AG04450 (cell line): ENCODE measurements at regions not wholly inside any gene's neighbourhood (a gene's known extent, or its start where the extent isn't known, plus 50 kb on each side); places are given as distances from the start of the nearest gene placed in this dataset.

ENCODE experiments used
- CTCF ChIA-PET: fragments of 300-600, 350-600 bp; formaldehyde crosslinking; extraction: SDS; loops from one replicate; lab custom pipeline; 2022; ENCODE audit warnings: antibody characterized with exemption, inconsistent platforms; lab: Charles Lee
- POLR2A ChIA-PET: fragments of 350-600 bp; formaldehyde crosslinking; extraction: SDS; loops from one replicate; lab custom pipeline; 2021; ENCODE audit warnings: antibody characterized with exemption, inconsistent platforms; lab: Yijun Ruan, JAX
- DNase-seq: peaks from one replicate; pipeline ENCODE4 v3.0.0-alpha.2; 2011; ENCODE audit warnings: low read depth, low spot score
- H3K27ac ChIP-seq: one replicate; pipeline ENCODE4 v1.5.1; 2012; ENCODE audit warnings: low read depth, low read length, control low read depth
- H3K27me3 ChIP-seq: one replicate; pipeline ENCODE4 v1.6.0; 2012; ENCODE audit warnings: low read length; ENCODE audit not compliant: control insufficient read depth, insufficient read depth
- H3K4me3 ChIP-seq: 2 replicates; pipeline ENCODE4 v1.5.1; 2011; ENCODE audit warnings: mild to moderate bottlenecking, low read depth, low read length, control low read depth
- H3K9me3 ChIP-seq: 2 replicates; pipeline ENCODE4 v1.5.1; 2012; ENCODE audit warnings: low read length; ENCODE audit not compliant: control insufficient read depth, insufficient read depth
- TF ChIP-seq, protein P1 (sequence below): IDR thresholded peaks from 2 replicates; pipeline ENCODE4 v1.5.1; 2011; ENCODE audit warnings: low read depth, low read length, control low read depth, inconsistent platforms

DNA sequence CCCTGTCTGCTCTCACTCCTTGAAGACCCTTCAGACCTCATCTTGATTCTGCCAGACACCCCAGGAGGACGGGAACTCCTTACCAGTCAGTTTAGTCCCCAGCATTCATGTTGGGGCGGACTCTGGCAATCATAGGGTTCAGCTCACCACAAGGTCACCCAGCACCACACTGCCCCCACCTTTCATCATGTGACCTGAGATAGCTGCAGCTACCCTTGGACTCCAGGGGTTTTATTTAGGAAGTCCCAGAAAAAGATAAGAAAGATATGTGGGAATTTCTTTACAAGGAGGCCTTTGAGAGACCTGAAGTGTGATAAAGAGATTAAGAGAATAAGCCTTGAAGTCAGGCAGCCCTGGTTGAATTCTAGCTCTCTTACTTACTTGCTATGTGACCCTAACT, 59.8 kb upstream of the NLK start:
- Histone ChIP-seq H3K27me3 (no peaks in the 10 kb centered on the region), H3K27ac (no peak overlapping the region), H3K9me3 (no peaks in the 10 kb centered on the region), H3K4me3 (no peak overlapping the region)
- TF ChIP-seq, protein P1, sequence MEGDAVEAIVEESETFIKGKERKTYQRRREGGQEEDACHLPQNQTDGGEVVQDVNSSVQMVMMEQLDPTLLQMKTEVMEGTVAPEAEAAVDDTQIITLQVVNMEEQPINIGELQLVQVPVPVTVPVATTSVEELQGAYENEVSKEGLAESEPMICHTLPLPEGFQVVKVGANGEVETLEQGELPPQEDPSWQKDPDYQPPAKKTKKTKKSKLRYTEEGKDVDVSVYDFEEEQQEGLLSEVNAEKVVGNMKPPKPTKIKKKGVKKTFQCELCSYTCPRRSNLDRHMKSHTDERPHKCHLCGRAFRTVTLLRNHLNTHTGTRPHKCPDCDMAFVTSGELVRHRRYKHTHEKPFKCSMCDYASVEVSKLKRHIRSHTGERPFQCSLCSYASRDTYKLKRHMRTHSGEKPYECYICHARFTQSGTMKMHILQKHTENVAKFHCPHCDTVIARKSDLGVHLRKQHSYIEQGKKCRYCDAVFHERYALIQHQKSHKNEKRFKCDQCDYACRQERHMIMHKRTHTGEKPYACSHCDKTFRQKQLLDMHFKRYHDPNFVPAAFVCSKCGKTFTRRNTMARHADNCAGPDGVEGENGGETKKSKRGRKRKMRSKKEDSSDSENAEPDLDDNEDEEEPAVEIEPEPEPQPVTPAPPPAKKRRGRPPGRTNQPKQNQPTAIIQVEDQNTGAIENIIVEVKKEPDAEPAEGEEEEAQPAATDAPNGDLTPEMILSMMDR, result no peak
- ChIA-PET CTCF (no interaction called here), POLR2A (no interaction called here)
- DNase-seq, result no peak

DNA sequence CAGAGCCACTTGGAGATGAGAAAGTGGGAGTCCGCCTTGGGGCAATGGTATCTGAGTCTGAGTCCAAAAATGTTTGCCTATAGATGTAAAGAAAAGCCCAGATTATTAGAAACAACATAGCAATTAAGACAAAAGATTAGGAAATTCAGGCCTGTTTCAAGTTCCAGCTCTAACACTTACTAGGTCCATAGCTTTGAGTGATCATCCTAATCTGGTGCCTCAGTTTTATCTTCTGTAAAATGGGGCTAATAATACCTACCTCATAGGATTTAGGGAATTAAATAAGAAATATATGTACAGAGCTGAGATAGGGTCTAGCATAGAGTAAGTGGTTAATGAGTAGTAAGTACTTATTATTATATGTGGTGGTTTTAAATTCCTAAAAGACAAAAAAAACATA, 58.6 kb upstream of the NLK start:
- DNase-seq, result no peak
- Histone ChIP-seq H3K4me3 (no peak overlapping the region), H3K27ac (no peak overlapping the region), H3K27me3 (no peaks in the 10 kb centered on the region), H3K9me3 (no peaks in the 10 kb centered on the region)
- ChIA-PET POLR2A (no interaction called here), CTCF (no interaction called here)
- TF ChIP-seq, protein P1, result no peak

DNA sequence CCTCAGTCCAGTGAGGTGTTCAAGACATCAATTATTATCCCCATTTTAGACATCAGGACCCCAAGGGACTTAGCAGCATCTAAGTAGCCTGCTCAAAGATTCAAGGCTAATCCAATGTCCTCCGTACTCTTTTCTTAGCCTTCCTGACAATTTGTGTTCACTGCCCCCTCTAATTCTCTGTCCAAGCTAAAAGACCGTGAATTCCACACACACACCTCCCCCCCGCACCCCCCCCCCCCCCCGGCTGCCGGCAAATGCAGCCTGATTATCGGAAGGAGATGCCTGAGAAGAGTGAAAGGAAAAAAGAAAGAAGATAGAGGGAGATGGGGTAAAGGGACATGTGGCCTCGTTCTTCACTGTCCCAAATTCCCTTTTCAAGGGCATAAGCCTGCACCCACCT, 58.1 kb upstream of the NLK start:
- H3K27ac ChIP-seq, result no peak overlapping the region
- H3K4me3 ChIP-seq, result no peak overlapping the region
- TF ChIP-seq, protein P1, result no peak
- H3K27me3 ChIP-seq, result no peaks in the 10 kb centered on the region
- DNase-seq, result no peak
- ChIA-PET POLR2A (no interaction called here), CTCF (no interaction called here)
- no peaks in the 10 kb centered on the region for H3K9me3 ChIP-seq

DNA sequence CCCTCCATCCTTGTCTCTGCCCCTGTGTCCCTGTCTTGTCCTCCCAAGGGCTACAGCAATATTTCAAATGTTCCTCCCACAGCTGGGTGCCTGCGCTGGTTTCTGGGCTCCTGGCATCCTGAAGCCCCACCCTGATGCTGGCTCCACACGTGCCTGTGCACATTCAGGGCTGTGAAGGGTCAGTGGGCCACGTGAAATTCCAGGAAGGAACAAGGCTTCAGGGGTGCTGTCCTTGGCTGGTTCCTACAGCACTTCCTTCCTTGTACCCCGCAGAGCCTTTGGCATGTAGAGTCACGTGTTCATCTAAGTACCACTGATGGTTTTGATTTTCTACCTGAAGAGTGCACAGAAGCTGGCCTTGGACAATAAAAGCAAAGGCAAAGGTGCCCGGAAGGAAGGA, 57.7 kb upstream of the NLK start:
- DNase-seq, result no peak
- no peaks in the 10 kb centered on the region for H3K27me3 ChIP-seq
- TF ChIP-seq, protein P1, result no peak
- POLR2A ChIA-PET, result no interaction called here
- no peaks in the 10 kb centered on the region for H3K9me3 ChIP-seq
- no peak overlapping the region for H3K27ac ChIP-seq
- CTCF ChIA-PET, result no interaction called here
- H3K4me3 ChIP-seq, result no peak overlapping the region

DNA sequence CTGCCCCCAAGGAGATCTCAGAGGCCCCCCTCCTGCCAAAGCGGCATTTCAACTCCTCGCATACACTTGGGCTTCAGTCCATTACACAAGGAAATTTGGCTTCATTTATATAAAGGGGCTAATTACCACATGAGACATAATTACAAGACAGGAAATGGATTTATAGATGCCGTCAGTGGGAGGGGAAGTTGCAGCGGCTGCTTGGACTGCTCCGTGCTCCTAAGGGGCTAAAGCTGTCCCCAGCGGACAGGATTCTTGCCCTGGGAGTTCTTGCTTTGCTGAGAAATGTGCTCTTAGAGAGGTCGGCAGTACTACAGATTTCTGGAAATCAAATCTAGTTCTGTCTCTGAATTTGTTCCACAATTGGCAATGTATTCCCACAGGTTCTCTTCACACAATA, 57.2 kb upstream of the NLK start:
- Histone ChIP-seq H3K27me3 (no peaks in the 10 kb centered on the region), H3K27ac (no peak overlapping the region), H3K4me3 (no peak overlapping the region), H3K9me3 (no peaks in the 10 kb centered on the region)
- DNase-seq, result no peak
- ChIA-PET POLR2A (no interaction called here), CTCF (no interaction called here)
- TF ChIP-seq, protein P1, result no peak
